Sigmoid colon (tissue), 6 donors: ENCODE measurements at regions not wholly inside any gene's neighbourhood (a gene's known extent, or its start where the extent isn't known, plus 50 kb on each side); places are given as distances from the start of the nearest gene placed in this dataset.

ENCODE experiments used
- DNase-seq: peaks from one replicate; pipeline ENCODE4 v3.0.0-alpha.2; 2019
- H3K27ac ChIP-seq, 4 donors: fragments of 200-600 bp; sonication (generic); one replicate each; pipeline ENCODE4 v1.5.1; 2016 to 2019; ENCODE audit warnings: mild to moderate bottlenecking in 1 of 4
- H3K27me3 ChIP-seq, 3 donors: fragments of 200-600 bp; sonication (generic); one replicate each; pipeline ENCODE4 v1.5.1; 2019; ENCODE audit warnings: mild to moderate bottlenecking in 1 of 3
- H3K36me3 ChIP-seq, 4 donors: fragments of 200-600 bp; sonication (generic); one replicate each; pipeline ENCODE4 v1.5.1; 2016 to 2019
- H3K4me1 ChIP-seq, 4 donors: fragments of 200-600 bp; sonication (generic); one replicate each; pipeline ENCODE4 v1.5.1; 2017 to 2019
- H3K4me3 ChIP-seq, 4 donors: fragments of 200-600 bp; sonication (generic); one replicate each; pipeline ENCODE4 v1.5.1; 2017 to 2019; ENCODE audit warnings: mild to moderate bottlenecking in 2 of 4, moderate library complexity in 1 of 4
- H3K9me3 ChIP-seq, 4 donors: fragments of 200-600 bp in 3 of 4; sonication (generic) in 3 of 4; one replicate each; pipeline versions ENCODE4 v1.5.1 to v1.6.1; 2013 to 2019
- EP300 ChIP-seq, 4 donors: sonication (generic); formaldehyde crosslinking; IDR thresholded peaks; one replicate each; pipeline ENCODE4 v1.6.1; 2017; ENCODE audit warnings: antibody characterized with exemption in 4 of 4
- POLR2A ChIP-seq, 2 donors: fragments of 450-650 bp; IDR thresholded peaks; one replicate each; pipeline ENCODE4 v1.6.1; 2016; ENCODE audit warnings: antibody characterized with exemption in 2 of 2, mild to moderate bottlenecking in 2 of 2, moderate library complexity in 2 of 2
- POLR2AphosphoS5 ChIP-seq, 4 donors: sonication (generic); formaldehyde crosslinking; IDR thresholded peaks; one replicate each; pipeline ENCODE4 v1.6.1; 2017; ENCODE audit warnings: antibody characterized with exemption in 4 of 4
- WGBS, 2 donors: extraction: QIAGEN DNeasy Blood & Tissue Kit; methylation state at CpG; one replicate each; pipeline ENCODE4 v1.1.7; 2013; 5-methylcytosine and 5-hydroxymethylcytosine counted together
- intact Hi-C: fragments of 100-400 bp; cut with DNase I; formaldehyde crosslinking; loops from one replicate; pipeline ENCODE4 v1.15.1; 2023
- TF ChIP-seq, protein P1 (sequence below), 4 experiments: fragments of 450-650 bp in 3 of 4; fragments of 200-600 bp in 1 of 4; IDR thresholded peaks; one replicate each; pipeline ENCODE4 v1.5.1; 2016 to 2019; ENCODE audit warnings: antibody characterized with exemption in 4 of 4, mild to moderate bottlenecking in 3 of 4, moderate library complexity in 2 of 4
- donor health status: healthy with polysubstance abuse.
- donor health status: healthy.

DNA sequence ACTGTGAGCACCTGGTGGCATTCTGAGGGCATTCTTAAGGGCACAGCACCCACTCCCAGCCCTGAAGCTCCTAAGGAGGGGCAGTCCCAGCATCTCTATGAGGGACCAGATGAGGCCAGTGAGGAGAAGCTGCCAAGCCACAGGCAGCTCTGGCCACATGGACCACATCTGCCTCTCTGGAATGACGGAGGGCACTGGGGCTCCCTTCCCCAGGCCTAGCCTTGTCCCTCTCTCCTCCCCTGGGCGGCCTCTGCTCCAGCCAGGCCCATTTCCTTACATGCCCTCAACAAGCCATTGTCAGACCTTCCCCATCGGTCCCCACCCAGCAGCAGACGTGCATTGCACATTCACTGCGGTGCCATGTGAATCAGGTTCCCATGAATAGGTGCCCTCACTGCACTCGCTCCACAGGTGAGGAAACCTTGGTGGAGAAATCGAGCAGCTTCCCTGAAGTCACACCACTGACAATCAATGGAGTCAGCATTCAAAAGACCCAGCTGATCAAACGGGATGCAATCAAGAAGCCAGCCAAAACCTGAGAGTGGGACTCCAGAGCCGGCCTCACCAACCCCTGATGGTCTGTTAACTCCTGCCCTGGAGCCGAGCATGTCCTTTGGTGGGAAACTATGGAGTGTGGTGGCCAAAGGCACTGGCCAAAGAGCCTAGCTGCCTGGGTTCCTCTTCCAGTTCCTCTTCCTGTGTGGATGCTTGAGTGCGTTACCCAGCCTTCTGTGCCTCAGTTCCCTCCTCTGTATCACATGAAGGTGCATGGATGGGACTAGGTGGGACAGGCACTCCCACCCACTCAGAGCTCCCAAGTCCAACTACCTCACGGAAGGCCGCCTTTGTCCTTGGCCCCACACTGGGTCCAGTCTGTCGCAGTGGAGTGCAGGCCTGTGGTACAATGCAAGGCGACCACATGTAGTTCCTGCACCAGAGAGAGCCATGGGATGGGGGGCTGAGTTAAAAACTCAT, 147.3 kb downstream of the ZFP36L2 start:
- TF ChIP-seq, protein P1, sequence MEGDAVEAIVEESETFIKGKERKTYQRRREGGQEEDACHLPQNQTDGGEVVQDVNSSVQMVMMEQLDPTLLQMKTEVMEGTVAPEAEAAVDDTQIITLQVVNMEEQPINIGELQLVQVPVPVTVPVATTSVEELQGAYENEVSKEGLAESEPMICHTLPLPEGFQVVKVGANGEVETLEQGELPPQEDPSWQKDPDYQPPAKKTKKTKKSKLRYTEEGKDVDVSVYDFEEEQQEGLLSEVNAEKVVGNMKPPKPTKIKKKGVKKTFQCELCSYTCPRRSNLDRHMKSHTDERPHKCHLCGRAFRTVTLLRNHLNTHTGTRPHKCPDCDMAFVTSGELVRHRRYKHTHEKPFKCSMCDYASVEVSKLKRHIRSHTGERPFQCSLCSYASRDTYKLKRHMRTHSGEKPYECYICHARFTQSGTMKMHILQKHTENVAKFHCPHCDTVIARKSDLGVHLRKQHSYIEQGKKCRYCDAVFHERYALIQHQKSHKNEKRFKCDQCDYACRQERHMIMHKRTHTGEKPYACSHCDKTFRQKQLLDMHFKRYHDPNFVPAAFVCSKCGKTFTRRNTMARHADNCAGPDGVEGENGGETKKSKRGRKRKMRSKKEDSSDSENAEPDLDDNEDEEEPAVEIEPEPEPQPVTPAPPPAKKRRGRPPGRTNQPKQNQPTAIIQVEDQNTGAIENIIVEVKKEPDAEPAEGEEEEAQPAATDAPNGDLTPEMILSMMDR (IDR thresholded peaks at IDR 0.05), result no peak
- TF ChIP-seq POLR2A (IDR thresholded peaks at IDR 0.05) (no peak), POLR2AphosphoS5 (IDR thresholded peaks at IDR 0.05) (no peak), EP300 (IDR thresholded peaks at IDR 0.05) (no peak)
- no peak for DNase-seq
- Histone ChIP-seq H3K27me3 (no peaks in the 10 kb centered on the region), H3K4me1 (peaks cover 0 to 67% (median 58%) of the 10 kb centered on the region in 4 donors), H3K36me3 (no peaks in the 10 kb centered on the region), H3K27ac (no peak overlapping the region), H3K4me3 (no peak overlapping the region), H3K9me3 (no peaks in the 10 kb centered on the region)
- 82 to 92% methylated on average over 15 of the region's 15 CpGs for WGBS, 2 donors
- intact Hi-C loops, result loop anchor here (5.0 kb wide), 1 partner anchor 47 kb away; no protein-coding TSS in a partner anchor

DNA sequence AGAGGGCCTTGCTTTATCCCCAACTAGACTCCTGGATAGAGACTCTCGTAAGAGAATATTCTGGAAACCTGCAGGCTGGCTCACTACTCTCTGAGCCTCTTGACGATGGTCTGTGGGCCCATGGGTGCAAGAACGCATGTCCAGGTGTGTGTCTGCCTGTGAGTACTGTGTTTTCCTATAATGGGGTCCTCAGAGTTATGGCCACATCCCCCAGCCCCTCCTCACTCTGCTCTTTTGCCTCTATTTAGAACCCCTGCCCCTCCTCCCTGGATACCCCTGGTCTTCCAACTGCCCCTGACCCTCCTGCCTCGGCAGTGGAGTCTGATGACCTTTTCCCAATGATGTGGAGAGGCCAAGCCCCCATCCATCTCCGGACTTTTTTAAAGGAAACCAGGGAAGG, 148.1 kb downstream of the ZFP36L2 start:
- 91 to 94% methylated on average over 5 of the region's 5 CpGs for WGBS, 2 donors
- Histone ChIP-seq H3K4me1 (peaks cover 0 to 65% (median 58%) of the 10 kb centered on the region in 4 donors), H3K27me3 (no peaks in the 10 kb centered on the region)

DNA sequence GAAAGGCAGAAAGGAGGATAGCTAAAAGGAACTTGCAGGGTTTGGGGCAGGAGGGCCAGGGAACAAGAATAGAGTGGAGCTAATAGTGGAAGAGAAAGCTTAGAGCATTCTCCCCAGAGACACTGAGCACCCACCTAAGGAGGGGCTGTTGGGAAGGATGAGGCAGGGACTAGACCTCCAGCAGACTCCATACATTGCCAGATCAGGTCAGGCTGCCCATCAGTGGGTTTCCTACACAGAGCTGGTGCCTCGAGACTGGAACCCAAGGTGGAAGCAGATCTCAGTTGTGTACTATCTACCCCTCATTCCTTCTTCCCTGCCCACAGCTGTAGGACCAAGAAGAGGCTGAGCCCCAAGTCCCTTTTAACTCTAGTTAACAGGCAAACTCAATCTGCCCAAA, 148.5 kb downstream of the ZFP36L2 start:
- Histone ChIP-seq H3K27me3 (no peaks in the 10 kb centered on the region), H3K4me3 (no peak overlapping the region), H3K9me3 (no peaks in the 10 kb centered on the region), H3K27ac (no peak overlapping the region), H3K36me3 (no peaks in the 10 kb centered on the region), H3K4me1 (peaks cover 0 to 61% (median 56%) of the 10 kb centered on the region in 4 donors)
- intact Hi-C loops, result loop anchor here (5.0 kb wide), 1 partner anchor 46 kb away; no protein-coding TSS in a partner anchor
- TF ChIP-seq, protein P1 (IDR thresholded peaks at IDR 0.05), result no peak
- no peak for TF ChIP-seq EP300 (IDR thresholded peaks at IDR 0.05)
- TF ChIP-seq POLR2AphosphoS5 (IDR thresholded peaks at IDR 0.05), result no peak
- TF ChIP-seq POLR2A (IDR thresholded peaks at IDR 0.05), result no peak
- WGBS, 2 donors, result 91 to 95% methylated on average over 1 of the region's 1 CpG
- no peak for DNase-seq

More for the DNA sequence above, 148.1 kb downstream of the ZFP36L2 start:
- intact Hi-C loops, result loop anchor here (5.0 kb wide), 1 partner anchor 46 kb away; no protein-coding TSS in a partner anchor
- Histone ChIP-seq H3K27ac (no peak overlapping the region), H3K36me3 (no peaks in the 10 kb centered on the region), H3K9me3 (no peaks in the 10 kb centered on the region), H3K4me3 (no peak overlapping the region)
- DNase-seq, result no peak
- TF ChIP-seq, protein P1 (IDR thresholded peaks at IDR 0.05), result no peak
- no peak for TF ChIP-seq POLR2A (IDR thresholded peaks at IDR 0.05)

DNA sequence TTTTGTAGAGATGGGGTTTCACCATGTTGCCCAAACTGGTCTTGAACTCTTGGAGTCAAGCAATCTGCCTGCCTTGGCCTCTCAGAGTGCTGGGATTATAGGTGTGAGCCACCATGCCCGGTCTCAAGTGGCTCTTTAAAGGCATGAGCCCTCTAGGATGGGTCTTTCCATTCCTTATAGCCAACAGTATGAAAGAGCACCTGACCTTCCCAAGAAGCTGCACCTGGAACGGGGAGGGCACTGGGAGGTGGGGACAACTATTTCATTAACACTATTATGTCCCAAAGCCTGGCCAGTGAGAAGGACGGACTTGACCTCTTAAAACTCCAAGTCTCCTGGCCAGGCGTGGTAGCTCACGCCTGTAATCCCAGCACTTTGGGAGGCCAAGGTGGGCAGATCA, 149.7 kb downstream of the ZFP36L2 start:
- 96 to 97% methylated on average over 5 of the region's 5 CpGs for WGBS, 2 donors
- H3K27ac ChIP-seq, result peak overlapping the region in 3 of 4 donors; percentile 70 to 81 (median 78)

More for the DNA sequence above, 149.7 kb downstream of the ZFP36L2 start:
- no peak for DNase-seq
- intact Hi-C loops, result loop anchor here (5.0 kb wide), 1 partner anchor 44 kb away; no protein-coding TSS in a partner anchor
- Histone ChIP-seq H3K4me1 (peaks cover 0 to 53% (median 45%) of the 10 kb centered on the region in 4 donors), H3K27me3 (no peaks in the 10 kb centered on the region), H3K9me3 (no peaks in the 10 kb centered on the region), H3K4me3 (no peak overlapping the region), H3K36me3 (no peaks in the 10 kb centered on the region)
- TF ChIP-seq POLR2AphosphoS5 (IDR thresholded peaks at IDR 0.05), result no peak
- TF ChIP-seq POLR2A (IDR thresholded peaks at IDR 0.05), result no peak
- TF ChIP-seq, protein P1 (IDR thresholded peaks at IDR 0.05), result no peak
- no peak for TF ChIP-seq EP300 (IDR thresholded peaks at IDR 0.05)
